HG03064 (cell line): ENCODE measurements at regions not wholly inside any gene's neighbourhood (a gene's known extent, or its start where the extent isn't known, plus 50 kb on each side); places are given as distances from the start of the nearest gene placed in this dataset.

ENCODE experiments used
- ATAC-seq: cut with Tn5 transposase; IDR thresholded peaks from one replicate; pipeline ENCODE4 v1.9.1; 2021; ENCODE audit warnings: low read depth; ENCODE audit not compliant: unreplicated experiment

- ATAC-seq = no peak
Observed at GRCh38 chr2:181330286-181330685, 126.9 kb upstream of the ITGA4 start.

DNA sequence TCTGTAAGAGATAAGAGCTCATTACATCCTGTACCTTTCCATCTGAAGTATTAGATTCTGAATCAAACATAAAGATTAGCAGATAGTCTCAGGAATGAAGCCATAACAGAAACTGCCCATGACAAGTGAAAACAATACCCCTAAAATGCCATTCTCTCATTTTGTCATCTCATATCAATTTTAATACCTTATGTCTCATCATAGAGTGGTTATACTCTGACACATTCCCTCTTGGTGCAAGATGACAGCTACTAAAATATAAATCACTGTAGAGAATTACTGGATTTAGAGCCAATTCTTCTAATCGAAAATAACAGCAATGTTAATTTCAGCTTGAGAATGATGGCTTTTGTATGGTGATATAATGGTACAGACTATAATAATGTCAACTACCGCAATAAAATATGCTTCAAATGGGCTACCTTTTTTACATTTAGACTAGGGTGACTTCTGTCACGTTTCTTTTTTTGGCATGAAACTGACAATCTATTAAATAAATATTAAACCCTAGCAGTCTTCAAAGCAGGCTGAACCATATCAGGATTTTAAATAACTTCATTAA is 125.1 kb upstream of the ITGA4 start:
- ATAC-seq = no peak

GRCh38 chr2:181334158-181334826 is 122.9 kb upstream of the ITGA4 start:
- ATAC-seq = no peak

DNA sequence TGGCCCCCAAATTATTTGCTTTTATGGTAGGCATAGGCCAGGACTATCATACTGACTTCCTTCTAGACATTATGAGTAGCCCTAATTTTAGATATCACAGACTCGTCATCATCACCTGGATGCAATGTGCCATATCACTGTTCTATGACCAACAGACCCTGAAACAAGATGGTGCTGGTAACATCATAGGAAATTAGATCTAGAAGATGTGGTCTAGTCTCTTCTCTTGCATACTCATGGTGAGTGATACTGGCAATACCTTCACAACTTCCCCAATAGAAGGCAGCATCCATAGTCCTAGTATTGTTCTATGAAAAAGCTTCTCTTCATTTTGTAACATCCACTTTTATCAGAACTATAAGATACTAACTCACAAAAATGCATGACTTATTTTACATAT is 116.3 kb upstream of the ITGA4 start:
- ATAC-seq = no peak

GRCh38 chr2:181341855-181342600 is 115.2 kb upstream of the ITGA4 start:
- no peak for ATAC-seq

DNA sequence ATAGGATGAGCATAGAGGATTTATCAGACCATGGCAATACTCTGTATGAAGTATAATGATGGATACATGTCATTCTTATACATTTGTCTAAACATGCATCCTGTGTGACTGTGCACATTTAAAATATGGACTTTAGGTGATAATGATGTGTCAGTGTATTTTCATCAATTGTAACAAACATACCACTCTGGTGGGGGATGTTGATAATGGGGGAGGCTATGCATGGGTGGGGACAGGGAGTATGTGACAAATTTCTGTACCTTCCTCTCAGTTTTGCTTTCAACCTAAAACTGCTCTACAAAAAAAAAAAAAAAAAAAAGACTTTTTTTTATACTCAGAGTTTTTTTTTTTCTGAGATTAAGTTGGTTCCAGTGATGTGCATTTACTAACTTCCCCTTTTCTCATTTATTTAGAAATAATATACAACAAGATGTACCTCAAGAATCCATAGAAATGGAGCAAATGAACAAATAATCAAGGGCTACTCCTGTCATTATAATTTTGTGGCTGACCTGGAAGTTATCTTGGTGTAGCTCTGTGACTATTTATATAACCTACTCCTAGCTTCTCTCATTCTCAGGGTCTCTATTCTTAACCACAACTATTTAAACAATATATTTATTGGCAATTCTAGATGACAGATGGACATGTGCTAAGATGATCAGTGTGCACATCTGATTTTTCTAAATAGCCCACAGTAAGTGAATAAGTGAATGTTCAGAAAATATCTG is 108.9 kb upstream of the ITGA4 start:
- ATAC-seq = peak; percentile 84

- ATAC-seq = no peak
Observed at GRCh38 chr2:181352158-181352557, 105.0 kb upstream of the ITGA4 start.

GRCh38 chr2:181354626-181355025 is 102.6 kb upstream of the ITGA4 start:
- ATAC-seq = no peak

GRCh38 chr2:181356526-181357130 is 100.6 kb upstream of the ITGA4 start:
- no peak for ATAC-seq

- ATAC-seq = no peak
Observed at GRCh38 chr2:181357979-181358378, 99.2 kb upstream of the ITGA4 start.

- ATAC-seq = no peak
Observed at GRCh38 chr2:181362561-181362960, 94.6 kb upstream of the ITGA4 start.

DNA sequence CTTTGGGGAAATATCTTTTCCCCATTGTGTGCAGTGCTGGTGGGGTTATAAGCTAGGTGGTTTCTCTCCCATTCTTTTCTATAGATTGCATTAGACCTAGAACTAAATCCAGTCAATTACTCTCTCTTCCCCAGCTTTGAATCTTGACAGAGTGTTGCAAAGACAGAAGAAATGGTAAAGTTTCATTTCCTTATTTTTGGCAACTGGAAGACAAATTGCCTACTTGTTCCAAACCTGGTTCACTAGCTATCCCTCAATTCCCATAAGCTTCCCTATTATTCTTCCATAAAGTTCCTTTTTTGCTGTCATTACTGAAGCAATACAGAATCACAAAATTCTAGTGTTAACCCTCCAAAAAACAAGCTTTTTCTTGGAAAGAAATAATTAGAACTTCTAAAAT is 94.0 kb upstream of the ITGA4 start:
- no peak for ATAC-seq

GRCh38 chr2:181364492-181365170 is 92.6 kb upstream of the ITGA4 start:
- no peak for ATAC-seq

DNA sequence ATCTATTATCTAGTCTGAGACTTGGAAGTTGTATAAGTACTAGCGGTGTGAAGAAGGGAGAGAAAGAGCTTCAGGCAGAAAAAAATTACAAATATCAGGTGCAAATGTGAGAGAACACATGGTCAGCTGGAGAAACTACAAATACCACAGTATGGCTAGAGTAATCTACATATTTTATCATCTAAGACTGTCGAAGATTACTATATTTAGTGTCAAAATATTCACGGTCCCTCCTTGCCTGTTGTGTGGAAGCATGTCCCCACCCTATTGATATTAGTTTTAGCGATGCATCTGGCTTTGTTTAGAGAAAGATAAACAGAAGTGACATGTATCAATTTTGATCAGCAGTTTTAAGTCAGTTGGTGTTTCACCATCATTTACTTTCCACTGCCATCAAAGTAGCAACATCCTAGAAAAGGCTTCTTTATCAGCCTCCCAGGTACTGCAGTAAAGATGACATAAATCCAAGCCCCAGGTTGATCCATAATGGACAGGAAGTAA is 90.5 kb upstream of the ITGA4 start:
- ATAC-seq = no peak

DNA sequence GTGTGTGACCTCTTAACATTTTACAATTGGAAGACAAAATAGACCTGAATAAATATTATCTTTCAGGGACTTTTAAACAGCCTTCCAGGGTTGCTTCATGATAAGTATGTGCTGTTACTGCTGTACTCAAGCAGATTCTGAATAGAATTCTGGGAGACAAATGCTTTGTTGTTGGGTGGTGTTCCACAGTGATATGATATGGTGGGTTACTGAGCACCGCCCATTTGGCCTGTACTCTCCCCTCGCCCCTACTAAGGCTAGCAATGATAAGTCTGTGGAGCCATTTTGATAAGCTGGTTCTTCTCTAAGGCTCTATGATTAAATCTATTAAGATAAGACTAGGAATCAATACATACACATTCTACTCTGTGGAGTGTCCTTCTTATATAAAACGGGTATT is 89.8 kb upstream of the ITGA4 start:
- no peak for ATAC-seq

DNA sequence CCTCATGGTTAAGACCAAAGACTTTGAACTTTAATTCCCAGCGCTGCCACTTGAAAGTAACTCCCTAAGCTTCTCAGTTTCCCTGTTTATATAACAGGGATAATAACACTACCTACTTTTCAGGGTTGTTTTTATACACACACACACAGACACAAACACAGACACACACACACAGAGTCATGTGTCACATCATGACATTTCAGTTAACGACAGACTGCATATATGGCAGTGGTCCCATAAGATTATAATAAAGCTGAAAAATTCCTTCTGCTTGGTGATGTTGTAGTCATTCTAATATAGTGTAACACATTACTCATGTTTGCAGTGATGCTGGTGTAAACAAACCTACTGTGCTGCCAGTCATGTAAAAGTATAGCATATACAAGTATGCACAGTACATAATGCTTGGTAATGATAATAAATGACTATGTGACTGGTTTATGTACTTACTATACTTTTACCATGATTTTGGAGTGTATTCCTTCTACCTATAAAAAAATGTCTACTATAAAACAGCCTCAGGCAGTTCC is 89.2 kb upstream of the ITGA4 start:
- ATAC-seq = no peak

GRCh38 chr2:181370126-181370525 is 87.1 kb upstream of the ITGA4 start:
- no peak for ATAC-seq

- no peak for ATAC-seq
Observed at GRCh38 chr2:181371195-181371594, 86.0 kb upstream of the ITGA4 start.

GRCh38 chr2:181371782-181372645 is 85.2 kb upstream of the ITGA4 start:
- no peak for ATAC-seq
